ENCODE measurements at regions not wholly inside any gene's neighbourhood (a gene's known extent, or its start where the extent isn't known, plus 50 kb on each side); places are given as distances from the start of the nearest gene placed in this dataset.

GRCh38 chr16:75794426-75794825 lies 68.1 kb upstream of the CPHXL start:
- H3K4me3 ChIP-seq (ENCODE audit: low read depth, low read length) = no peak overlapping the region
- no peak for TF ChIP-seq CTCF (IDR thresholded peaks at IDR 0.05; ENCODE audit: control insufficient read depth, extremely low read depth, insufficient read depth)
- DNase-seq (ENCODE audit: low read depth) = no peak

GRCh38 chr16:75798714-75799113 lies 72.4 kb upstream of the CPHXL start:
- no peak for TF ChIP-seq CTCF (IDR thresholded peaks at IDR 0.05; ENCODE audit: control insufficient read depth, extremely low read depth, insufficient read depth)
- no peak overlapping the region for H3K4me3 ChIP-seq (ENCODE audit: low read depth, low read length)
- no peak for DNase-seq (ENCODE audit: low read depth)

GRCh38 chr16:75801307-75801706 lies 75.0 kb upstream of the CPHXL start:
- no peak for DNase-seq (ENCODE audit: low read depth)
- peak; percentile 34 for TF ChIP-seq CTCF (IDR thresholded peaks at IDR 0.05; ENCODE audit: control insufficient read depth, extremely low read depth, insufficient read depth)
- no peak overlapping the region for H3K4me3 ChIP-seq (ENCODE audit: low read depth, low read length)

- no peak for TF ChIP-seq CTCF (IDR thresholded peaks at IDR 0.05; ENCODE audit: control insufficient read depth, extremely low read depth, insufficient read depth)
- DNase-seq (ENCODE audit: low read depth) = no peak
- H3K4me3 ChIP-seq (ENCODE audit: low read depth, low read length) = no peak overlapping the region
Observed at GRCh38 chr16:75803753-75804152, 77.5 kb upstream of the CPHXL start.

- no peak overlapping the region for H3K4me3 ChIP-seq (ENCODE audit: low read depth, low read length)
- no peak for TF ChIP-seq CTCF (IDR thresholded peaks at IDR 0.05; ENCODE audit: control insufficient read depth, extremely low read depth, insufficient read depth)
- DNase-seq (ENCODE audit: low read depth) = no peak
Observed at GRCh38 chr16:75804368-75804767, 78.1 kb upstream of the CPHXL start.

- H3K4me3 ChIP-seq (ENCODE audit: low read depth, low read length) = no peak overlapping the region
- TF ChIP-seq CTCF (IDR thresholded peaks at IDR 0.05; ENCODE audit: control insufficient read depth, extremely low read depth, insufficient read depth) = peak; percentile 11; the same call in 1 of the 2 replicates
- DNase-seq (ENCODE audit: low read depth) = no peak
Observed at GRCh38 chr16:75805946-75806345, 79.7 kb upstream of the CPHXL start.

- no peak for DNase-seq (ENCODE audit: low read depth)
- TF ChIP-seq CTCF (IDR thresholded peaks at IDR 0.05; ENCODE audit: control insufficient read depth, extremely low read depth, insufficient read depth) = no peak
- H3K4me3 ChIP-seq (ENCODE audit: low read depth, low read length) = no peak overlapping the region
Observed at GRCh38 chr16:75806487-75806886, 80.2 kb upstream of the CPHXL start.

Data from LNCaP clone FGC (cell line).